HG03159 (cell line): ENCODE measurements at regions not wholly inside any gene's neighbourhood (a gene's known extent, or its start where the extent isn't known, plus 50 kb on each side); places are given as distances from the start of the nearest gene placed in this dataset.

Experiments
- ATAC-seq: cut with Tn5 transposase; IDR thresholded peaks from one replicate; pipeline ENCODE4 v1.9.1; 2021; ENCODE audit warnings: mild to moderate bottlenecking, moderate library complexity; ENCODE audit not compliant: unreplicated experiment

- no peak for ATAC-seq
Observed at GRCh38 chr4:19728773-19729172, 522.9 kb upstream of the SLIT2 start.

- no peak for ATAC-seq
Observed at GRCh38 chr4:19727141-19727540, 524.6 kb upstream of the SLIT2 start.

GRCh38 chr4:19725130-19725529 is 526.6 kb upstream of the SLIT2 start:
- no peak for ATAC-seq

GRCh38 chr4:19722404-19722803 is 529.3 kb upstream of the SLIT2 start:
- no peak for ATAC-seq

GRCh38 chr4:19721587-19721986 is 530.1 kb upstream of the SLIT2 start:
- no peak for ATAC-seq

GRCh38 chr4:19720610-19721009 is 531.1 kb upstream of the SLIT2 start:
- ATAC-seq, result no peak

GRCh38 chr4:19720190-19720589 is 531.5 kb upstream of the SLIT2 start:
- no peak for ATAC-seq

- ATAC-seq, result no peak
Observed at GRCh38 chr4:19711871-19712270, 539.8 kb upstream of the SLIT2 start.

GRCh38 chr4:19707876-19708275 is 543.8 kb upstream of the SLIT2 start:
- no peak for ATAC-seq

GRCh38 chr4:19703391-19703790 is 548.3 kb upstream of the SLIT2 start:
- ATAC-seq, result no peak

- no peak for ATAC-seq
Observed at GRCh38 chr4:19700992-19701391, 550.7 kb upstream of the SLIT2 start.

GRCh38 chr4:19698961-19699360 is 552.7 kb upstream of the SLIT2 start:
- ATAC-seq, result no peak

- no peak for ATAC-seq
Observed at GRCh38 chr4:19694812-19695211, 556.9 kb upstream of the SLIT2 start.

- ATAC-seq, result no peak
Observed at GRCh38 chr4:19693936-19694570, 557.7 kb upstream of the SLIT2 start.

- no peak for ATAC-seq
Observed at GRCh38 chr4:19689511-19689910, 562.2 kb upstream of the SLIT2 start.

- no peak for ATAC-seq
Observed at GRCh38 chr4:19686456-19686855, 565.2 kb upstream of the SLIT2 start.

- no peak for ATAC-seq
Observed at GRCh38 chr4:19684084-19684483, 567.6 kb upstream of the SLIT2 start.

GRCh38 chr4:19683426-19683825 is 568.3 kb upstream of the SLIT2 start:
- ATAC-seq, result no peak

- ATAC-seq, result no peak
Observed at GRCh38 chr4:19677211-19677610, 574.5 kb upstream of the SLIT2 start.

- peak; percentile 53 for ATAC-seq
Observed at GRCh38 chr4:19675172-19675811, 576.4 kb upstream of the SLIT2 start.

- ATAC-seq, result no peak
Observed at GRCh38 chr4:19659101-19659500, 592.6 kb upstream of the SLIT2 start.

GRCh38 chr4:19657856-19658255 is 593.8 kb upstream of the SLIT2 start:
- no peak for ATAC-seq

GRCh38 chr4:19655666-19656065 is 596.0 kb upstream of the SLIT2 start:
- ATAC-seq, result no peak
